HUES48 (cell line): ENCODE measurements at regions not wholly inside any gene's neighbourhood (a gene's known extent, or its start where the extent isn't known, plus 50 kb on each side); places are given as distances from the start of the nearest gene placed in this dataset.
"Not testable (repeated sequence)": the region's sequence is repeated elsewhere in the genome, so short reads cannot be mapped to it uniquely, and the experiment has no call there.

Experiments
- H3K27ac ChIP-seq: one replicate; pipeline ENCODE4 v1.7.0; 2013; ENCODE audit warnings: low read depth, low read length, inconsistent platforms
- H3K27me3 ChIP-seq: 2 replicates; pipeline ENCODE4 v1.6.1; 2013; ENCODE audit warnings: mild to moderate bottlenecking, low read length; ENCODE audit not compliant: control insufficient read depth, insufficient read depth
- H3K36me3 ChIP-seq: 2 replicates; pipeline ENCODE4 v1.6.1; 2013; ENCODE audit warnings: low read length; ENCODE audit not compliant: control insufficient read depth, insufficient read depth
- H3K4me1 ChIP-seq: 2 replicates; pipeline ENCODE4 v1.6.1; 2013; ENCODE audit warnings: mild to moderate bottlenecking, low read length; ENCODE audit not compliant: control insufficient read depth, insufficient read depth
- H3K4me3 ChIP-seq: 2 replicates; pipeline ENCODE4 v1.5.1; 2013; ENCODE audit warnings: mild to moderate bottlenecking, low read depth, low read length
- H3K9ac ChIP-seq: 2 replicates; pipeline ENCODE4 v1.6.1; 2013; ENCODE audit warnings: mild to moderate bottlenecking, low read depth, low read length, moderate library complexity
- H3K9me3 ChIP-seq: 2 replicates; pipeline ENCODE4 v1.6.1; 2013; ENCODE audit warnings: low read length; ENCODE audit not compliant: control insufficient read depth, insufficient read depth

DNA sequence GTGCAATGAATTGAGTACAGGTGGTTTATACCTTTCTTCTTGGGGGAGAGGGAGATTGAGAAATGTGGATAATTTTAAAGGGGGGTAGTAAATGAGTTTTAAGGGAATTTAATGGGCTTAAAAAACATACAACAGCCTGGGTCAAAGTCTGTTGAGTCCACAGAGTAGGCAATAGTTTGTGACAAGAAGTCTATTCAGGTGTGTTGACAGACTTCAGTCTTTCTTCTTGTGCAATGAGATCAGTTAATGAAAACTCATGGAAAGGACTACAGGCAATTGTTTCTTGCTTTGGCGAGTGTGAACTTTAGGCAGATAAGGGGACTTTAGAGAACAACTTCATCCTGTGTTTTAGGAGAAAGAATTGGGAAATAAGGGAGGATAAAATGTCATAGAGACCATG, 507.8 kb upstream of the CA10 start:
- Histone ChIP-seq H3K9ac (no peak overlapping the region), H3K4me3 (no peak overlapping the region), H3K9me3 (peaks cover 16% of the 10 kb centered on the region), H3K4me1 (peaks cover 15% of the 10 kb centered on the region; the same call in 1 of the 2 replicates), H3K27me3 (no peaks in the 10 kb centered on the region), H3K36me3 (no peaks in the 10 kb centered on the region), H3K27ac (no peak overlapping the region)

DNA sequence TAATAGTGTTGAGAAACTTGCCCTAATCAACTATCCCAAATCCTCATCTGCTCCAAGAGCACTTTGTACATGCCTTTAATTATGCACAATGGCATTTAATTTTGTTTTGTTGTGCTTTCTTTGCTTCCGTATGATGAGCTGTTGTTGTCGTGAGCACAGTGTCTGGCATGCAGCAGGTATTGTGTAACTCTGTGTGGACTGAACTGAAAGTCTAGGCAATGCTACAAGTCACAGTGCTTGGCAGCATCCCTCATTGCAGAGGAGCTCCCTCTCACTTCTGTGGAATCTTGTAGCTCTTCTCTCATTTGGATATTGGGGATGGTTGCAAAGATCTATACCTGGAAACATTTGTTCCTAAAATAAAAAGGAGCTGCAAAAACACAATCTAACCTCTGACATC, 502.2 kb upstream of the CA10 start:
- H3K36me3 ChIP-seq: no peaks in the 10 kb centered on the region
- no peak overlapping the region for H3K9ac ChIP-seq

DNA sequence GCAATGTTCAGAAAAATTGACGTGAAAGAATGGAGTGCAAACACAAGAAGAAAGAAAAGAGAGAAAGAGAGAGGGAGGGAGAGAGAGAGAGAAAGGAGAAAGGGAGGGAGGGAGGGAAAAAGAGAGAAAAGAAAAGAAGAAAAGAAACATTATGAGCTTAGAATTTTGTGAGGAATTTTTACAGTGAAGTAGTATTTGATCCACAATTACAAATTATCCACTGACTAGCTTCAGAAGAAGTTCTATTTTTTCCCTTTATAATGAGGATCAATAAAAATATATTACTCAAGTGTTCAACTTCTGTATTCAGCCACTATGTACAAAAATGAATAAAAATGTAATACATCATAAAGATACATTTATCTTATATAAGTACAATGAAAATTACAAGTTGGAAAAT, 494.5 kb upstream of the CA10 start:
- no peak overlapping the region for H3K4me3 ChIP-seq
- H3K4me1 ChIP-seq: no peaks in the 10 kb centered on the region
- H3K9ac ChIP-seq: no peak overlapping the region
- H3K9me3 ChIP-seq: no peaks in the 10 kb centered on the region
- no peaks in the 10 kb centered on the region for H3K27me3 ChIP-seq
- no peaks in the 10 kb centered on the region for H3K36me3 ChIP-seq
- no peak overlapping the region for H3K27ac ChIP-seq

More for the DNA sequence above, 502.2 kb upstream of the CA10 start:
- peaks cover 15% of the 10 kb centered on the region; the same call in 1 of the 2 replicates for H3K4me1 ChIP-seq
- no peak overlapping the region for H3K4me3 ChIP-seq
- H3K9me3 ChIP-seq: no peaks in the 10 kb centered on the region
- H3K27ac ChIP-seq: no peak overlapping the region
- no peaks in the 10 kb centered on the region for H3K27me3 ChIP-seq

GRCh38 chr17:52648995-52649394, 490.5 kb upstream of the CA10 start:
- Histone ChIP-seq H3K27me3 (no peaks in the 10 kb centered on the region), H3K27ac (no peak overlapping the region), H3K4me1 (no peaks in the 10 kb centered on the region), H3K9me3 (no peaks in the 10 kb centered on the region), H3K9ac (no peak overlapping the region), H3K4me3 (no peak overlapping the region), H3K36me3 (no peaks in the 10 kb centered on the region)

GRCh38 chr17:52647411-52647810, 488.9 kb upstream of the CA10 start:
- H3K9ac ChIP-seq: no peak overlapping the region
- H3K4me1 ChIP-seq: no peaks in the 10 kb centered on the region
- H3K27ac ChIP-seq: no peak overlapping the region
- no peaks in the 10 kb centered on the region for H3K27me3 ChIP-seq
- H3K4me3 ChIP-seq: no peak overlapping the region
- H3K9me3 ChIP-seq: no peaks in the 10 kb centered on the region
- no peaks in the 10 kb centered on the region for H3K36me3 ChIP-seq

DNA sequence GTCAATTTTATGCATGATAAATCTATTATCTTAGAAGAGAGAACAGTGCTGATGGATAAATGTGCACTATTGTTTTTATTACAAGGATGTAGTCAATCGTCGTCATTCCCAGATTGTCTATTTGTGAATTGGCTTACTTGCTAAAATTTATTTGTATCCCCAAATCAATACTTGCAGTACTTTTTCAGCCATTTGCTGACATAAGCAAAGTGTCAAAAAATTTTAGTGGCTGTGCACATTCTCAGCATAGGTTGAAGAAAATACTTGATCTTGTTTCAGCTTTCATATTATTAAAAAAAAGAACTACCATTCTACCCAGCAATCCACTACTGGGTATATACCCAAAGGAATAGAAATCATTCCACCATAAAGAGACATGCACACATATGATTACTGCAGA, 477.9 kb upstream of the CA10 start:
- Histone ChIP-seq H3K9ac (no peak overlapping the region), H3K9me3 (peaks cover 11% of the 10 kb centered on the region), H3K4me3 (no peak overlapping the region), H3K4me1 (no peaks in the 10 kb centered on the region), H3K27ac (no peak overlapping the region), H3K27me3 (no peaks in the 10 kb centered on the region), H3K36me3 (no peaks in the 10 kb centered on the region)

DNA sequence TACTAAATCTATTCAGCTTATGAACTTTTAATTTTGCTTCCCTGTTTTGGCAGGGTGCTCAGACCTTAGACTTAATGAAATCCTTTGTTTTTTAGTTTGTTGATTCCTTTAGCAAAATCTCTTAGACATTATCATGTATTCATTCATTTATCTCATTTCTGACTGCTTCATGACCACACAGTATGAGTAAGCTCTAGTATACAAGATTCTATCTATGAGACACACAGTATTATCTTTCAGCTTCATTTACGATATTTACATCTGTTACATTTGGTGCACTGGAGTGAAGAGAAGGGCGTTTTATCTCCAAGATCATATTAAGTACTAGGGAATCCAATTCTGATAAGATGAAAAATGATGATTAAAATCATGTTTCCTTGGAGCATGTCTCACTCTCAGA, 448.1 kb upstream of the CA10 start:
- H3K36me3 ChIP-seq: no peaks in the 10 kb centered on the region
- no peaks in the 10 kb centered on the region for H3K27me3 ChIP-seq

DNA sequence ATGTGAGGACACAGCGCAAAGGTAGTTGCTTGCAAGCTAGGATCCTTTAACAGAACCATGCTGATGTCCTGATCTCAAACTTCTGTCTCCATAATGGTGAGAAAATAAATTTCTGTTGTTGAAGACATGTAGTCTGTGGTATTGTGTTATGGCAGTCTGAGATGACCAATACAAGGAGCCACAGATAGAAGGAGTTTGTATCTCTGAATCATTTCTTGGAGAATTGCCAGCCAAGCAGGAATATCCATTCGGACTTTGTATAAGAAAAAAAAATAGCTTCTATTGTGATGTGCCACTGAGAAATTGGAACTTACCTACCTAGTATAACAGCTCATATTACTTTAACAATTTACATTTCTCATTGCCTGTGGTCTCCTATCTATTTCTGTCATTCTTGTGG, 447.6 kb upstream of the CA10 start:
- no peak overlapping the region for H3K4me3 ChIP-seq
- H3K9ac ChIP-seq: no peak overlapping the region
- no peaks in the 10 kb centered on the region; the same call in 1 of the 2 replicates for H3K4me1 ChIP-seq
- H3K36me3 ChIP-seq: no peaks in the 10 kb centered on the region
- H3K9me3 ChIP-seq: no peaks in the 10 kb centered on the region
- no peaks in the 10 kb centered on the region for H3K27me3 ChIP-seq
- no peak overlapping the region for H3K27ac ChIP-seq

More for the DNA sequence above, 448.1 kb upstream of the CA10 start:
- Histone ChIP-seq H3K9me3 (no peaks in the 10 kb centered on the region), H3K27ac (no peak overlapping the region), H3K4me3 (no peak overlapping the region), H3K9ac (no peak overlapping the region), H3K4me1 (no peaks in the 10 kb centered on the region; the same call in 1 of the 2 replicates)

DNA sequence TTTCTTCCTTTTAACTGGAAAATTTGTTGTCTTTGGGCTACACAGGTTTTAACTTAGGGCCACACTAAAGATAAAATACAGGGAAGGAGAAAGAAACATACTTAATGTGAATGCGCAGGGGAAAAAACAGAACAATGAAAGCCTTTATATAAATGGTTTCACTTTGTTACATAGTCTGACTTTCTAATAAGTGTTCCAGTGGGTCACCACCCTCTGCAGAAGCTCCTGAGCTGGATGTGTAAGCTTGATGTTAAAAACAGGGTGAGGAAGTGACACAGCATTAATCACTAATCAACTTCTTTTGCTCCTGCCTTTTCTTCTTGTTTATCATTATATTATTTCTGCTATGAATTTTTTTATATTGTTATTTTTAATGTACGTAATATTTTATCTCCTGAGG, 445.6 kb upstream of the CA10 start:
- H3K36me3 ChIP-seq: no peaks in the 10 kb centered on the region
- H3K4me3 ChIP-seq: no peak overlapping the region
- H3K27me3 ChIP-seq: no peaks in the 10 kb centered on the region
- H3K4me1 ChIP-seq: no peaks in the 10 kb centered on the region; the same call in 1 of the 2 replicates
- H3K9me3 ChIP-seq: no peaks in the 10 kb centered on the region
- no peak overlapping the region for H3K9ac ChIP-seq
- no peak overlapping the region for H3K27ac ChIP-seq

GRCh38 chr17:52597452-52598215, 439.1 kb upstream of the CA10 start:
- H3K36me3 ChIP-seq, H3K9ac ChIP-seq, H3K27ac ChIP-seq, H3K27me3 ChIP-seq, H3K9me3 ChIP-seq, H3K4me3 ChIP-seq, H3K4me1 ChIP-seq: not testable (repeated sequence)

- Histone ChIP-seq H3K27ac (no peak overlapping the region), H3K36me3 (no peaks in the 10 kb centered on the region)
Observed at GRCh38 chr17:52594516-52594915, 436.0 kb upstream of the CA10 start.

More at GRCh38 chr17:52594516-52594915, 436.0 kb upstream of the CA10 start:
- H3K9me3 ChIP-seq: no peaks in the 10 kb centered on the region; the same call in 1 of the 2 replicates
- no peaks in the 10 kb centered on the region for H3K27me3 ChIP-seq
- no peak overlapping the region for H3K4me3 ChIP-seq
- H3K4me1 ChIP-seq: no peaks in the 10 kb centered on the region
- no peak overlapping the region for H3K9ac ChIP-seq
